CD4-positive, alpha-beta T cell treated with Interferon gamma for 1 hour (primary cell): ENCODE measurements at regions not wholly inside any gene's neighbourhood (a gene's known extent, or its start where the extent isn't known, plus 50 kb on each side); places are given as distances from the start of the nearest gene placed in this dataset.
"Not testable (repeated sequence)": the region's sequence is repeated elsewhere in the genome, so short reads cannot be mapped to it uniquely, and the experiment has no call there.

Source experiments
- DNase-seq: peaks from one replicate; pipeline ENCODE4 v3.0.0-alpha.2; 2020

- no peak for DNase-seq
Observed at GRCh38 chr1:209100460-209100859, 483.1 kb upstream of the CAMK1G start.

GRCh38 chr1:209101106-209101505 is 482.4 kb upstream of the CAMK1G start:
- DNase-seq: no peak

DNA sequence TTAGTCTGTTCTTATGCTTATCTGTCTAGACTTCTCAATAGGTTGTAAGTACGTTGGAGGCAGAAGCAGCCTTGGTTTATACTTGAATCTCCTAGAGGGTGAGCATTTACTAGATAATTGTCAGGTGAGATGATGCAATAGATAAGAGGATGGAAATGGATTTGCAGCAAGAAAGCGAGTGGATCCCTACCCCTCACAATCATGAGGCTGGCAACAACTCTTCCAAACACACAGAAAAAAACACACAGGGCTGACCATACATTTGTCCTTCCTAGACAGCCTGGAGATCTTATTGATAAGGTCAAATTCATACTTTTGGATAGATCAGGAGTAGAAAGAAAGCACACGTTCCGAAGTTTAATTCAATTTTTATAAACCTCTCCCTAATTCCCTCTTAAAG is 481.4 kb upstream of the CAMK1G start:
- DNase-seq: no peak

- no peak for DNase-seq
Observed at GRCh38 chr1:209102531-209102930, 481.0 kb upstream of the CAMK1G start.

DNA sequence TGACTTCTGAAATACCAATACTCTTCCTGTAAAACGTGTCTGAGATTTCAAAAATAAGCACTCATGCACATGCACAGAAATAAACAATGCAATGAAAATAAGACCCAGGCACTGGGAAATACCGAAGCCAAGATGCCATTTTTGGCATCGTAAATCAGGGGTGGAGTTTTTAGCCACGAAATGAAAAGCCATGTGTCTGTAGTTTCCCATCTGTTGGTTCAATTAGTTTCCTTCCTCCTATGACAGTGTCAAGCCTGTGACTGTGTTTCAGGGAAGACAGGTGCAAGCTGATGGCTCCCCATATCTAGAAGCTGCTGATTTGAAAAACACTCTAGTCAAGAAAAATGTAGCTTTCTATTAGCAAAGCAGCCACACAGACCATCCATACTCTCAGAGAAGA is 480.4 kb upstream of the CAMK1G start:
- DNase-seq: no peak

DNA sequence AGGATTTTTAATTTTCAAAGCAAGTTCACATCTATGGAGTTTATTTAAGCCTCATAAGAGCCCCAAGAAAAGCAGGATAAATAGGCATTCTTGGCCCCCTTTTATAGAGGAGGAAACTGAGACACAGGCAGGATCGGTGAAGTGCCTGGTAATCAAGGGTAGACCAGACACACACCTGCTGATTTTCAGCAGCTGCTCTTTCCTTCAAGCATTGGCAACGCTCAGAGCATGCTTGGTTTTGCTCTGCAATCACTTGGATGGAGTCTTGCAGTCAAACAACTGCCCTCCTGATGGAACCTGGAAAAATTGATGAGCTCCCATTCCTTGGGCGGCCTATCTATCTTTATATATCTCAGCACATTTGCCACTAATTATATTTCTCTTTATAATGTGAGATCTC is 478.9 kb upstream of the CAMK1G start:
- no peak for DNase-seq

DNA sequence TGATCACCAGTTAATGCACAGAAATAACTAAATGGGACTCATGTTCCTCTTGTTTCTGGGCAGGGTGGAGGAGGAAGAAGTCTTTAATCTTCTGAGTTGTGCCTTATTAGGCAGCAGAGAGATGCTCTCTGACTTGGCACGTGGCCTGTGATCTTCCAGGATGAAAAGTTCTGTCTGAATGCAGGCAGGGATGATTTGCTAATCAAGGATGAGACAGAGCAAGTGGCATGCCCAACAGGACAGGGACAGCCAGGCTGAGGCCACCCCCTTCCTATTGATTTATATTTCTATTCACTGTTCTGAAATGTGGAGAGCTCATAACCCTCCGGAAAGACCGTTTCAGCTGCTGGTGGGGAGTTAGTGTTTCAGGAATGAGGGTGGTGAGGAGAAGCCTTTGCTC is 477.8 kb upstream of the CAMK1G start:
- DNase-seq: no peak

DNA sequence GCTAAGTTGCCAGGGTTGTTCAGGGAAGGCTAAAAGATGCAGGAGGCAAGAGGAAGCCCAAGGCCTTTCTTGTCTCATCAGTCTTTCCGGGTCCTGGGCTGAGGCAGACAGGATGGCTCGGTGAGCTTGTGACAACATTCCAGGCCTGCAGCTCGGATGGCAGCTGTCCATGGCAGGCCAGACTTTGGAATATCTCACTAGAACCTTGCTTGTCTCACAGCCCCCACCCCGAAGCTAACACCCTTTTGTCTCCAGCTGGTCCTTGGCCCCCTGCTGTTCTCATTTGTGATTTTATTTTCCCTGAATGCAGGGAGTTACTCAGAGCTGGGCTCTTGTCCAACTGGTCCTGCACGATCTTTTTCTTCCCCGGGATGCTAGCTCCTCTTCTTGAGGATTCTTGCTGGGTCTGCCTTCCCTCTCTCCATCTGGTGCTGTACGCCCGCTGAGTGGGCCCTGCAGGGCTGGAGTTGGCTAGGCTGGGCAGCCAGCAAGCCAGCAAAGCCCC is 477.2 kb upstream of the CAMK1G start:
- DNase-seq: no peak

GRCh38 chr1:209106861-209107260 is 476.7 kb upstream of the CAMK1G start:
- DNase-seq: no peak

- DNase-seq: no peak
Observed at GRCh38 chr1:209107535-209107934, 476.0 kb upstream of the CAMK1G start.

GRCh38 chr1:209109001-209109785 is 474.3 kb upstream of the CAMK1G start:
- no peak for DNase-seq

DNA sequence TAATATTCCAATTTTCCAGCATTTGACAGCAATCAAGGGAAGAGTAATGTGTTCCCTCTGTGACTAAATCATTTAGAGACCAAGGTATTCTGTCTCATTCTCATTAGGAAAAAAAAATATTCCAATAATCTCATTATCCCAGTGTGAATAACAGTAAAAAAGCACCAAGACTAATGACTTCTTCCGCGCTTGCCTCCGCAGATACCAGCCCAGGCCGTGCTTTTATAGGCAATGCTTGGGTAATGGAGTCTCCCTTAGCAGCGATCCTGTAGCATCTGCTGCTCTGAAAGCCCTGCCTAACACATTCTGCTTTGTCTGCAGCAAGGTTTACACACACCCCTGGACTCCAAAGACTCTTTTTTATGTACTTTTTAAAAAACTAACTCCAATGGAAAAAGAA is 470.0 kb upstream of the CAMK1G start:
- no peak for DNase-seq

DNA sequence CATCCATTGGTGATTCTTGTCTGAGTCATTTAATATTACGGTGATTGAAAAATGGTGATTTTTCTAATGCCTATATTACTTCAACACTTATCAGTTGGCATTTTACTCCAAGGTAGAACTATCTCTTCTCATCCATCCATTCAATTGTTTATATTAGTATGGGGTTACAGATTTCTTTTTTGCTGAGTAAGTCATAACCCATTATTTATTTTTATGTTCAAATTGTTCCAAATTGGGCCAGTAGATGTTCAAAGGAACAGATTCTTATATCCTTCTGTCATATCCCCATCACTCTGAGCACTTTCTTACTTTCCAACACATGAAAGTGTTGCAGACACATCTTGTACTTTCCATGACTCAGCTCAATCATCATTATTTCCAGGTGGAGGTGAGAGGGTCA is 466.8 kb upstream of the CAMK1G start:
- no peak for DNase-seq

GRCh38 chr1:209123601-209124000 is 459.9 kb upstream of the CAMK1G start:
- DNase-seq: no peak

DNA sequence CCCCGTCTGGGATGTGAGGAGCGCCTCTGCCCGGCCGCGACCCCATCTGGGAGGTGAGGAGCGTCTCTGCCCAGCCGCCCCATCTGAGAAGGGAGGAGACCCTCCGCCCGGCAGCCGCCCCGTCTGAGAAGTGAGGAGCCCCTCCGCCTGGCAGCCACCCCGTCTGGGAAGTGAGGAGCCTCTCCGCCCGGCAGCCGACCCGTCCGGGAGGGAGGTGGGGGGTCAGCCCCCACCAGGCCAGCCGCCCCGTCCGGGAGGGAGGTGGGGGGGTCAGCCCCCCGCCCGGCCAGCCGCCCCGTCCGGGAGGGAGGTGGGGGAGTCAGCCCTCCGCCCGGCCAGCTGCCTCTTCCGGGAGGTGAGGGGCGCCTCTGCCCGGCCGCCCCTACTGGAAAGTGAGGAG is 454.4 kb upstream of the CAMK1G start:
- DNase-seq: not testable (repeated sequence)

DNA sequence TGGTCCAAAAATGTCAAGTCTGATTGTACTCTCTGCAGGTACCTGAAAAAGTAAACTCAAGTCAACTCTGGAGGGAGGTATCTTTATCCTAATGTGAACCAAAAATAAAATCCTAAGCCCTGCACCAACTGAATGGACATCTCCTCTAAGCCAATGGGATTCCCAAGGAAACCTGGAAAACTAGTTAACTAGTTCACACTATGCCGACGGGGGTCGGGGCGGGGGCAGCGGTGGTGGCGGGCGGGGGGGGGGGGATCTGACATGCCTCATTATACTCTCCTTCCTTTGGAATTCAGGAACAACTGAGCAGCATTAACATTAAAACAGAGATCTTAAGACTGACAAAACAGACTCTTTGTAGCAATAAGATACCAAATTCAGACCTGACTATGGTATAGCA is 452.6 kb upstream of the CAMK1G start:
- DNase-seq: no peak

DNA sequence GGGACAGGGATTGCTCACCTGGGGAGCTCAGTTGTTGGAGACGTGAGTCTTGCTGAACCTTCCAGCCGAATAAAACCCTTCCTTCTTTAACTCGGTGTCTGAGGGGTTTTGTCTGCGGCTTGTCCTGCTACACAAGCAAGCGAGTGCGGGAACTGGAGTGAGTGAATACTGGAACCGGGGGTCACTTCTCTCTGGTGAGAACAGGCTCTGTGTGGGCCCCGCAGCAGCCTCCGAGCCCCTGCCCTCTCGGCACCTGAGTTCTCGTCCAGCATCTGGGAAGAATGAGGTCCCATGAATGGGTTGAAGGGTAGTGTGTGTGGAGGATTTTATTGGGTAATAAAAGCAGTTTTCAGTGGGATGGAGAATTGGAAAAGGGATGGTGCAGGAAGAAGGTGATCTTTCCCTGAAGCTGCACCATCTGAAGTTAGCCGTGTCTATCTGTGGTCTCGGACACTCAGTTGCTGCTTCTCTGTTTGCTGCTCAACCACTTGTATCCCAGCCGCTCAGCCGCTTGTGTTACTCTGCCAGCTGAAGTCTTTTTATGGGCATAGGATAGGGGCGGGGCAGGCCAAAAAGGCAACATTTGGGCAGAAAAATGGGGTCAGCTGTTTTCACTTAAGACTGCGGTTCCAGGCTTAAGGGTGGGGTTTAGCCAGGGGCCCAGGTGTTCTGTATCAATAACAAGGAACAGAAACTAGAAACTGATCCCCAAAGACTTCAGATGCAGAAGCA is 450.6 kb upstream of the CAMK1G start:
- no peak for DNase-seq

- DNase-seq: no peak
Observed at GRCh38 chr1:209134001-209134400, 449.5 kb upstream of the CAMK1G start.

- no peak for DNase-seq
Observed at GRCh38 chr1:209143916-209144315, 439.6 kb upstream of the CAMK1G start.

- DNase-seq: no peak
Observed at GRCh38 chr1:209150114-209150513, 433.4 kb upstream of the CAMK1G start.

DNA sequence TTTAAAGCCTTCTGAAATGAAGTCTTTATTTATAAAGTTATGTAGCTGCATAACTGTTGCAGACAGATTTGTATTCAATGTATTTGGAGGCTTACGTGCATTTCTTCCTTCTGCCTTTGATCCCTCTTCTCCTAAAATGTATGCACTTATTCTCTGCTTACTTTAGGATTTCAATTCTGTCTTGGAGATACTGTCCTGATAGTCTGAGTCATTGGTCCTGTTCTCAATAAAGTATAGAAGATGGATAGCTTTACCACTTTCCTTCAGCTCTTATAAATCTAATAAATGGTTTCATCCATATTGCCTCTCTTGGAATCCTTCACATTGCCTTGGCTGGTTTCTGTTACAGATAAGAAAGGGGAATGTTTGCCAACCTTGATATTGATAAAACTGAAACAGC is 430.1 kb upstream of the CAMK1G start:
- no peak for DNase-seq

GRCh38 chr1:209154912-209155311 is 428.6 kb upstream of the CAMK1G start:
- DNase-seq: no peak

DNA sequence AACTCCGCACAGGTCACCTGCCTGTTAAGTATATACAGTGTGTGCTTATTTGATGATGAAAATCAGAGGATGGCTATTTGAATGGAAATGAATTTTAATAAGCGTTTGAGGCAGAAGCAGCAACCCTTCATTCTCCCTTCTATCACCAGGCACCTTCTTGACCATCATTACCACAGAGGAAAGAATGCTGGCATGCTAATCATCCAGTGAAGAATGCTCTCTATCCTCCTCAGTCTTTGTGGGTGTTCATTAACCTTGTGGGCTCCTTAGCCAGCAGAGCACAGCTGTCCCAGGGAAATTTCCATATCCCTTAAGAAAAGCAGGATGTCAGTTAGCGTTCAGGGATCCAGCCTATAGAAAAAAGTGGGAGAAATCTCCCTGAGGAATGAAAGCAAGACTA is 428.0 kb upstream of the CAMK1G start:
- DNase-seq: no peak

- DNase-seq: no peak
Observed at GRCh38 chr1:209156991-209157390, 426.5 kb upstream of the CAMK1G start.
